Esophagus muscularis mucosa (tissue), 4 donors: ENCODE measurements at regions not wholly inside any gene's neighbourhood (a gene's known extent, or its start where the extent isn't known, plus 50 kb on each side); places are given as distances from the start of the nearest gene placed in this dataset.

Experiments
- EP300 ChIP-seq: sonication (generic); formaldehyde crosslinking; IDR thresholded peaks from one replicate; pipeline ENCODE4 v1.6.1; 2017; ENCODE audit warnings: antibody characterized with exemption
- POLR2A ChIP-seq: fragments of 450-650 bp; IDR thresholded peaks from one replicate; pipeline ENCODE4 v1.6.1; 2017; ENCODE audit warnings: antibody characterized with exemption, moderate library complexity, mild to moderate bottlenecking, low read depth
- POLR2AphosphoS5 ChIP-seq, 2 donors: sonication (generic); formaldehyde crosslinking; IDR thresholded peaks; one replicate each; pipeline ENCODE4 v1.6.1; 2017; ENCODE audit warnings: antibody characterized with exemption in 2 of 2
- TF ChIP-seq, protein P1 (sequence below), 3 experiments: fragments of 200-600 bp in 2 of 3; fragments of 450-650 bp in 1 of 3; sonication (generic) in 2 of 3; IDR thresholded peaks; one replicate each; pipeline ENCODE4 v1.5.1; 2017 to 2019; ENCODE audit warnings: antibody characterized with exemption in 3 of 3, mild to moderate bottlenecking in 2 of 3, moderate library complexity in 1 of 3

DNA sequence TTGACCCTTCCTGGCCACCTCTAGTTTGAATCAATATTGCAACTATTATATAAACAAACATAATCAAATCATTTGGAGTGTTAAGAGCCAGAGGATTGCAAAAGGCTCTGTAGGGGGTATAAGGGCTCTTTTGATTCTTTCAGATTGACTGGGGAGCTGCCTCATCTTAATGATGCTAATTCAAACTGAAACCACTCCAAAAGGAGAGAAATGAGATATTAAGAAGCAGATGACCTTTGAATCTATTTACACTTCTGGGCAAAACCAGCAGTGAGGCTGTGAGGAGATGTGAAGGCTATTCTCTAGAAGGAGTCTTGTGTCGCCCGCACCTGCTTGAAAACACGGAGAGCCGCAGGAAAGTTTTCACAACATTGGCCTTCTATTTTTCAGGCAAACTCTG lies 311.2 kb upstream of the CRIM1 start:
- TF ChIP-seq, protein P1, sequence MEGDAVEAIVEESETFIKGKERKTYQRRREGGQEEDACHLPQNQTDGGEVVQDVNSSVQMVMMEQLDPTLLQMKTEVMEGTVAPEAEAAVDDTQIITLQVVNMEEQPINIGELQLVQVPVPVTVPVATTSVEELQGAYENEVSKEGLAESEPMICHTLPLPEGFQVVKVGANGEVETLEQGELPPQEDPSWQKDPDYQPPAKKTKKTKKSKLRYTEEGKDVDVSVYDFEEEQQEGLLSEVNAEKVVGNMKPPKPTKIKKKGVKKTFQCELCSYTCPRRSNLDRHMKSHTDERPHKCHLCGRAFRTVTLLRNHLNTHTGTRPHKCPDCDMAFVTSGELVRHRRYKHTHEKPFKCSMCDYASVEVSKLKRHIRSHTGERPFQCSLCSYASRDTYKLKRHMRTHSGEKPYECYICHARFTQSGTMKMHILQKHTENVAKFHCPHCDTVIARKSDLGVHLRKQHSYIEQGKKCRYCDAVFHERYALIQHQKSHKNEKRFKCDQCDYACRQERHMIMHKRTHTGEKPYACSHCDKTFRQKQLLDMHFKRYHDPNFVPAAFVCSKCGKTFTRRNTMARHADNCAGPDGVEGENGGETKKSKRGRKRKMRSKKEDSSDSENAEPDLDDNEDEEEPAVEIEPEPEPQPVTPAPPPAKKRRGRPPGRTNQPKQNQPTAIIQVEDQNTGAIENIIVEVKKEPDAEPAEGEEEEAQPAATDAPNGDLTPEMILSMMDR (IDR thresholded peaks at IDR 0.05): no peak
- TF ChIP-seq POLR2A (no peak), EP300 (no peak), POLR2AphosphoS5 (IDR thresholded peaks at IDR 0.05) (no peak)
